22Rv1 (cell line): ENCODE measurements at regions not wholly inside any gene's neighbourhood (a gene's known extent, or its start where the extent isn't known, plus 50 kb on each side); places are given as distances from the start of the nearest gene placed in this dataset.

Experiments used
- H3K27ac ChIP-seq: fragments of 450-650 bp; 2 replicates; pipeline ENCODE4 v1.5.1; 2017
- ZFX ChIP-seq: fragments of 450-650 bp; IDR thresholded peaks from 2 replicates; pipeline ENCODE4 v1.6.1; 2017; ENCODE audit warnings: antibody characterized with exemption, borderline replicate concordance
- TF ChIP-seq, protein P1 (sequence below): fragments of 450-650 bp; IDR thresholded peaks from 2 replicates; pipeline ENCODE4 v1.5.1; 2017; ENCODE audit warnings: mild to moderate bottlenecking

DNA sequence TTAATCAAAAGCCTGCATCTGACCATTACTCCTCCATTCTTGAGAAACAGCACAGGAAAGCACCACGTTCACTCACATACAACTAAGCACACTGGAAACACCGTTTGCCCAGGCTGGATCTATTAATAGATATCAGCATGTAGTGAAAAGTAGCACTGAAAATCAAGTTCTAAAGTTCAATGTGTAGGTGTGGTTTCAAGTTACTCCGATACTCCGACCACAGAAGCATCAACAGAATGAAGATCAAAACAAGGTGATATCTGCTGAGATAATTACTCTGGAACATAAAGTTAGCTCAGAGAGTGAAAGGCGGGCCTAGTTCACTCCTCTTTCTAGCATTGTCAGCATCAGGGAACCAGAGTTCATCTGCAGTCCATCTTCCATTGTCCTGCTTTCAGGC lies 1367.4 kb upstream of the ACVR2A start:
- TF ChIP-seq, protein P1, sequence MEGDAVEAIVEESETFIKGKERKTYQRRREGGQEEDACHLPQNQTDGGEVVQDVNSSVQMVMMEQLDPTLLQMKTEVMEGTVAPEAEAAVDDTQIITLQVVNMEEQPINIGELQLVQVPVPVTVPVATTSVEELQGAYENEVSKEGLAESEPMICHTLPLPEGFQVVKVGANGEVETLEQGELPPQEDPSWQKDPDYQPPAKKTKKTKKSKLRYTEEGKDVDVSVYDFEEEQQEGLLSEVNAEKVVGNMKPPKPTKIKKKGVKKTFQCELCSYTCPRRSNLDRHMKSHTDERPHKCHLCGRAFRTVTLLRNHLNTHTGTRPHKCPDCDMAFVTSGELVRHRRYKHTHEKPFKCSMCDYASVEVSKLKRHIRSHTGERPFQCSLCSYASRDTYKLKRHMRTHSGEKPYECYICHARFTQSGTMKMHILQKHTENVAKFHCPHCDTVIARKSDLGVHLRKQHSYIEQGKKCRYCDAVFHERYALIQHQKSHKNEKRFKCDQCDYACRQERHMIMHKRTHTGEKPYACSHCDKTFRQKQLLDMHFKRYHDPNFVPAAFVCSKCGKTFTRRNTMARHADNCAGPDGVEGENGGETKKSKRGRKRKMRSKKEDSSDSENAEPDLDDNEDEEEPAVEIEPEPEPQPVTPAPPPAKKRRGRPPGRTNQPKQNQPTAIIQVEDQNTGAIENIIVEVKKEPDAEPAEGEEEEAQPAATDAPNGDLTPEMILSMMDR, result no peak
- TF ChIP-seq ZFX, result no peak
- no peak overlapping the region for H3K27ac ChIP-seq

DNA sequence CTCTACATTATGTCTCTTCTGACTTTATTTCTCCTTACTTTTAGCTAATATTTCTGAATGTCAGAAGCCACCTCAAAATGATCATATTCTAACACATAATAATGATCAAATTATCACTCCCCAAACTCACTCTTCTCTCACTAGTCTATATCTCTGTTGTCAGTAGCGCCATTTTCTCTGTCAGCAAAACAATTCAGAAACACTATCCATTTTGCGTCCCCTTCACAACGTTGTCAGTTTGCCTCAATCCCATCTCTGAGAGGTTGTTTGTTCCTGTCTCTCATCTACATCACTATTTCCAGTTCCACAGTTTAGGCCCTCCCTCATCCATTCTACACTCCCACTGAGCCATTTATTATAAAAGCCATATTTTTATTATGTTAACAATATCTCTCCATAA lies 1376.3 kb upstream of the ACVR2A start:
- no peak overlapping the region for H3K27ac ChIP-seq
- no peak for TF ChIP-seq ZFX
- TF ChIP-seq, protein P1, result no peak

DNA sequence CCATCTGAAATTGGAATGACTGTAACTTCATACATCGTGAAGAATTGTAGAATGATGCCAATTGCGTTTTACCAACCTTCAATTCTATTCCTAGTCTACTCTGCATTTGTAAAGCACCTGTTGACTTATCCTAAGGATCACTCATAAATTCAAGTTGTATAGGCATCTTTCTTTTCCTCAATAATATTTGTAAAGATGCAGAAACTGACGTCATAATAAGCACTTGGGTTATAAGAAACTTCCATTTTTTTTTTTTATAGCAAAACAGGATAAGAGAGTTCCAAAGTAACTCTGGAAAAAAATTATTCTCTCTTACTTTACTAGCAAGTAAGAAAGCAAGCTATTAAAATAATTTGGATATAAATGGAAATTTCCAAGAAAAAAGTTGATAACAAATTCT lies 1377.4 kb upstream of the ACVR2A start:
- H3K27ac ChIP-seq, result no peak overlapping the region
- TF ChIP-seq, protein P1, result no peak
- no peak for TF ChIP-seq ZFX

DNA sequence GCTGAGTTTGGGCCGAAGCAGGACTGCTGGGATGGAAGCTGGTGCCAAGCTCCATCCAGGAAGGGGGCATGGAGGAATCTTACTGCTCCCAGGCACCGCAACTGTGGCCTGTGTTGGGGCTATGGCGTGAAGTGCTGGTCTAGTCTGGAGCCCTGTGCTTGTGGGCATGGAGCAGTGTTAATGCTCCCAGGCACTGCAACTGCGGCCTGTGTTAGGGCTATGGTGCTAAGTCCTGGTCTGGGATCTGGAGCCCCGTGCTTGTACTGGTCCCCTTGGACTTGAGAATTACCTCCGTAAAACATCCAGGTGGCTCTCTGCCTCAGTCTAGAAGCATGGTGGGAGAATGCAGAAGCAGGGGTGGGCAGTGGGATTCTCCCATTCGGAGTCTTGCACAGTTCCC lies 1379.4 kb upstream of the ACVR2A start:
- TF ChIP-seq, protein P1, result no peak
- no peak for TF ChIP-seq ZFX
- H3K27ac ChIP-seq, result no peak overlapping the region

DNA sequence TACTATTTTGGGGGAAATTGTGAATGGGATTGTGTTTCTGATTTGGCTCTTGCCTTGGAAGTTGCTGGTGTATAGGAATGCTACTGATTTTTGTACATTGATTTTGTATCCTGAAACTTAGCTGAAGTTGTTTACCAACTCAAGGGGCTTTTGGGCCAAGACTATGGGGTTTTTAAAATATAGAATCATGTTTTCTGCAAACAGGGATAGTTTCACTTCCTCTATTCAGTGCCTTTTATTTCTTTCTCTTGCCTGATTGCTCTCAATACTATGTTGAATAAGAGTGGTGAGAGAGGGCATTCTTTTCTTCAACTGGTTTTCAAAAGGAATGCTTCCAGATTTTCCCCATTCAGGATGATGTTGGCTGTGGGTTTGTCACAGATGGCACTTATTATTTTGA lies 1383.8 kb upstream of the ACVR2A start:
- no peak overlapping the region for H3K27ac ChIP-seq
- TF ChIP-seq ZFX, result no peak
- TF ChIP-seq, protein P1, result no peak

DNA sequence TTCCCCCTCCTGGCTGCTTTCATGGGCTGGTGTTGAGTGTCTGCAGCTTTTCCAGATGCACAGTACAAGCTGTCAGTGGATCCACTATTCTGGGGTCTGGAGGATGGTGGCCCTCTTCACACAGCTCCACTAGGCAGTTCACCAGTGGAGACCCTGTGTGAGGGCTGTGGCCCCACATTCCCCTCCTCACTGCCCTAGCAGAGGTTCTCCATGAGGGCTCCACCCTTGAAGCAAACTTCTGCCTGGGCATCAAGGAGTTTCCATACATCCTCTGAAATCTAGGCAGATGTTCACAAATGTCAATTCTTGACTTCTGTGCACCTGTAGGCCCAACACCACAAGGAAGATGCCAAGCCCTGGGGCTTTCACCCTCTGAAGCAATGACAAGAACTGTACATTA lies 1386.2 kb upstream of the ACVR2A start:
- no peak for TF ChIP-seq ZFX
- TF ChIP-seq, protein P1, result no peak
- H3K27ac ChIP-seq, result no peak overlapping the region

DNA sequence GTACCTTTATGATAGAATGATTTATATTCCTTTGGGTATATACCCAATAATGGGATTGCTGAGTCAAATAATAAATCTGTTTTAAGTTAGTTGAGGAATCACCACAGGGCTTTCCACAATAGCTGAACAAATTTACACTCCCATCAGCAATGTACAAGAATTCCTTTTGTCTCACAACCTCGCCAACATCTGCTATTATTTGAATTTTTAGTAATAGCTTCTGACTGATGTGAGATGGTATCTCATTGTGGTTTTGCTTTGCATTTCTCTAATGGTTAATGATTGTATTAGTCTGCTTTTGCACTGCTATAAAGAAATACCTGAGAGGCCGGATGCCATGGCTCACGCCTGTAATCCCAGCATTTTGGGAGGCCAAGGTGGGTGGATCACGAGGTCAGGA lies 1387.6 kb upstream of the ACVR2A start:
- no peak for TF ChIP-seq ZFX
- no peak overlapping the region for H3K27ac ChIP-seq

DNA sequence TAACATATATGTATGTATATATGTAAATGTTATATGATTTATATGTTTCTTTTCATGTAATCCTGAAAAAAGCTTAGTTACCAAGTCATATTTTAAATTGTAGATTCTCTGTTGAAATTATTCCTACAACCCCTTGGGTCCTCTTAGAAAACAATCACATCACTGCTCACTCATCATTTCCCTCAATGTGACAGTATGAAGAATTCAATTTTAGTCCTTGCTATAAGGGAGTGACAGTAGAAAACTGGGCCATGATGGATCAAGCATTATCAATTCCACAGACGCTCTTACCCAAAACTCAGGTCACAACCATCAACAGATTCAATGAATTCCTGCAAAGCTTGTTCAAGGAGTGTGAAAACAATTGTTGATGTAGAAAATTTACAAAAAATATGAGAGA lies 1389.5 kb upstream of the ACVR2A start:
- no peak overlapping the region for H3K27ac ChIP-seq
- no peak for TF ChIP-seq ZFX
- TF ChIP-seq, protein P1, result no peak
